ENCODE measurements at regions not wholly inside any gene's neighbourhood (a gene's known extent, or its start where the extent isn't known, plus 50 kb on each side); places are given as distances from the start of the nearest gene placed in this dataset.
"Not testable (repeated sequence)": the region's sequence is repeated elsewhere in the genome, so short reads cannot be mapped to it uniquely, and the experiment has no call there.

GRCh38 chr17:68783861-68784260 lies 171.3 kb downstream of the ABCA8 start:
- no peak for FAIRE-seq
- no peak for DNase-seq (ENCODE audit: extremely low spot score, insufficient read length, low read depth)

- no peak for DNase-seq (ENCODE audit: extremely low spot score, insufficient read length, low read depth)
- no peak for FAIRE-seq
Observed at GRCh38 chr17:68782789-68783188, 172.4 kb downstream of the ABCA8 start.

- no peak for FAIRE-seq
- no peak for DNase-seq (ENCODE audit: extremely low spot score, insufficient read length, low read depth)
Observed at GRCh38 chr17:68780596-68780995, 174.6 kb downstream of the ABCA8 start.

- no peak for FAIRE-seq
- no peak for DNase-seq (ENCODE audit: extremely low spot score, insufficient read length, low read depth)
Observed at GRCh38 chr17:68778726-68779125, 176.5 kb downstream of the ABCA8 start.

GRCh38 chr17:68777856-68778694 lies 176.9 kb upstream of the FAM20A start:
- FAIRE-seq (no peak), DNase-seq (ENCODE audit: extremely low spot score, insufficient read length, low read depth) (no peak)

GRCh38 chr17:68777243-68777855 lies 176.2 kb upstream of the FAM20A start:
- DNase-seq (ENCODE audit: extremely low spot score, insufficient read length, low read depth) (no peak), FAIRE-seq (peak; percentile 86)

GRCh38 chr17:68776451-68776850 lies 175.3 kb upstream of the FAM20A start:
- DNase-seq (ENCODE audit: extremely low spot score, insufficient read length, low read depth) (no peak), FAIRE-seq (no peak)

- DNase-seq (ENCODE audit: extremely low spot score, insufficient read length, low read depth) (no peak), FAIRE-seq (no peak)
Observed at GRCh38 chr17:68775969-68776368, 174.8 kb upstream of the FAM20A start.

GRCh38 chr17:68775318-68775717 lies 174.2 kb upstream of the FAM20A start:
- DNase-seq (ENCODE audit: extremely low spot score, insufficient read length, low read depth), result no peak
- no peak for FAIRE-seq

- peak; percentile 76 for FAIRE-seq
- DNase-seq (ENCODE audit: extremely low spot score, insufficient read length, low read depth), result no peak
Observed at GRCh38 chr17:68771867-68772515, 170.8 kb upstream of the FAM20A start.

GRCh38 chr17:68768804-68769203 lies 167.6 kb upstream of the FAM20A start:
- no peak for FAIRE-seq
- DNase-seq (ENCODE audit: extremely low spot score, insufficient read length, low read depth), result no peak

- FAIRE-seq (no peak), DNase-seq (ENCODE audit: extremely low spot score, insufficient read length, low read depth) (no peak)
Observed at GRCh38 chr17:68766640-68767039, 165.5 kb upstream of the FAM20A start.

GRCh38 chr17:68763562-68763961 lies 162.4 kb upstream of the FAM20A start:
- no peak for DNase-seq (ENCODE audit: extremely low spot score, insufficient read length, low read depth)
- FAIRE-seq, result no peak

- FAIRE-seq (no peak), DNase-seq (ENCODE audit: extremely low spot score, insufficient read length, low read depth) (no peak)
Observed at GRCh38 chr17:68762911-68763310, 161.7 kb upstream of the FAM20A start.

GRCh38 chr17:68760141-68760475 lies 158.9 kb upstream of the FAM20A start:
- FAIRE-seq (no peak), DNase-seq (ENCODE audit: extremely low spot score, insufficient read length, low read depth) (no peak)

GRCh38 chr17:68759343-68760140 lies 158.4 kb upstream of the FAM20A start:
- peak; percentile 23 for DNase-seq (ENCODE audit: extremely low spot score, insufficient read length, low read depth)
- peak; percentile 83 for FAIRE-seq

GRCh38 chr17:68759002-68759342 lies 157.8 kb upstream of the FAM20A start:
- DNase-seq (ENCODE audit: extremely low spot score, insufficient read length, low read depth) (no peak), FAIRE-seq (no peak)

GRCh38 chr17:68757866-68758757 lies 156.9 kb upstream of the FAM20A start:
- FAIRE-seq; DNase-seq (ENCODE audit: extremely low spot score, insufficient read length, low read depth): not testable (repeated sequence)

- FAIRE-seq (no peak), DNase-seq (ENCODE audit: extremely low spot score, insufficient read length, low read depth) (no peak)
Observed at GRCh38 chr17:68753985-68754769, 153.0 kb upstream of the FAM20A start.
